ENCODE measurements at regions not wholly inside any gene's neighbourhood (a gene's known extent, or its start where the extent isn't known, plus 50 kb on each side); places are given as distances from the start of the nearest gene placed in this dataset.

GRCh38 chr14:45998554-45998953, 653.0 kb downstream of the RPL10L start:
- no peak for TF ChIP-seq ZFX (IDR thresholded peaks at IDR 0.05)
- TF ChIP-seq, protein P1, sequence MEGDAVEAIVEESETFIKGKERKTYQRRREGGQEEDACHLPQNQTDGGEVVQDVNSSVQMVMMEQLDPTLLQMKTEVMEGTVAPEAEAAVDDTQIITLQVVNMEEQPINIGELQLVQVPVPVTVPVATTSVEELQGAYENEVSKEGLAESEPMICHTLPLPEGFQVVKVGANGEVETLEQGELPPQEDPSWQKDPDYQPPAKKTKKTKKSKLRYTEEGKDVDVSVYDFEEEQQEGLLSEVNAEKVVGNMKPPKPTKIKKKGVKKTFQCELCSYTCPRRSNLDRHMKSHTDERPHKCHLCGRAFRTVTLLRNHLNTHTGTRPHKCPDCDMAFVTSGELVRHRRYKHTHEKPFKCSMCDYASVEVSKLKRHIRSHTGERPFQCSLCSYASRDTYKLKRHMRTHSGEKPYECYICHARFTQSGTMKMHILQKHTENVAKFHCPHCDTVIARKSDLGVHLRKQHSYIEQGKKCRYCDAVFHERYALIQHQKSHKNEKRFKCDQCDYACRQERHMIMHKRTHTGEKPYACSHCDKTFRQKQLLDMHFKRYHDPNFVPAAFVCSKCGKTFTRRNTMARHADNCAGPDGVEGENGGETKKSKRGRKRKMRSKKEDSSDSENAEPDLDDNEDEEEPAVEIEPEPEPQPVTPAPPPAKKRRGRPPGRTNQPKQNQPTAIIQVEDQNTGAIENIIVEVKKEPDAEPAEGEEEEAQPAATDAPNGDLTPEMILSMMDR (conservative IDR thresholded peaks at IDR 0.05) = no peak
- H3K27ac ChIP-seq = no peak overlapping the region

DNA sequence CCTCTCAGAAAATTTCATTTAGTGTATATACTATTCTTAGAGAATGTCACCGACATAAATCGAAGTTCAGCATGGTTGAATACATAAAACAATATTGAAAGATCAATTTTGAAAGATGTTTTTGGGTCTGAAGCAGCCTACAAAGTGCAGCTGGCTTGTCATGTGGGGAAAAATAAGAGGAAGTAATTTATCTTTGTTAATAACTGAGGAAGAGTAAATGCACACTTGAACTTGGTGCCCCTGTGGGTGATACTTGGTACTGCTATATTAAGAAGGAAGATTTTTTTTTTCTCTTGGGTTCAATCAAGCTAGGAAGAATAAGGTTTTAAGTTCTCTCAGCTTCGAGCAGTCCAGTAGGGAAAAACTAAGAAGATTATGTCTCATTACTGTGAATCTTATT, 661.3 kb downstream of the RPL10L start:
- H3K27ac ChIP-seq = no peak overlapping the region
- TF ChIP-seq, protein P1 (conservative IDR thresholded peaks at IDR 0.05) = peak; percentile 57
- no peak for TF ChIP-seq ZFX (IDR thresholded peaks at IDR 0.05)

DNA sequence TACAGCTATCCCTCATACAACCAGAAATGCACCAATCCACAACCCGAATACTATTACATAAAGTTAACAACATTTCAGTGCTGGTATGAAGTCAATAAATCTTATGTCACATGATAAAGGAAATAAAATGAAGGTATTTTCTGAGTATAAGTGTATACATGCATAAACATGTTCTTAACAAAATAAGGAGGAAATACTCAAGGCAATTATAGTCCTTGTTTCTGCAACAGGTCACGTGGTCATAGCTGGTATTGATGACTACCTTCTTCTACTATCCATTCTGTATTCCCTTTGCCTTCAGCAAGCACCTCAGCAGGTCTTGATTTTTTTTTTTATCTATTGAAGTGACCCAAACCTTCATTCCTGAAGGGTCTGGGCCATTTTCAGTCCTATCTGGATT, 675.6 kb downstream of the RPL10L start:
- TF ChIP-seq, protein P1 (conservative IDR thresholded peaks at IDR 0.05) = no peak
- H3K27ac ChIP-seq = no peak overlapping the region

- H3K27ac ChIP-seq = no peak overlapping the region
- TF ChIP-seq, protein P1 (conservative IDR thresholded peaks at IDR 0.05) = no peak
- TF ChIP-seq ZFX (IDR thresholded peaks at IDR 0.05) = no peak
Measured at GRCh38 chr14:45972416-45972815, 679.2 kb downstream of the RPL10L start.

DNA sequence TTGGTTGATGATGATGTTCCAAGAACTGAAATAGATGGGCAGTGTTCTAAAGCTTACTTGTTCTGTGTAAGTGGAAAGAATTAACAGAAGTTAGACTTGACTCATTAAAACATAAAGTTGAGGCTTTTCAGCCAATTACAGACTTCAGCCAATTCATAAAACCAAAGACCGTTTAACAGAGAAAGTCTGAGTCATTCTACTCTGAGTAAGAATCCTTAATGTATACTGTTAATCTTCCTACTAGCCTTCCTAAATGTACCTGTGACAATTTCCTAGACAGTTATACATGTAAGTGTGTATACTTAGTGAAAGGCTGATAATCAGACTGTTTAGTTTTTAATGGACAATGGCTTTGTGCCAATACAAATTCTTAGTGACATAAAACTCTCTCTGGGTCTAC, 681.0 kb downstream of the RPL10L start:
- TF ChIP-seq, protein P1 (conservative IDR thresholded peaks at IDR 0.05) = no peak
- TF ChIP-seq ZFX (IDR thresholded peaks at IDR 0.05) = no peak
- no peak overlapping the region for H3K27ac ChIP-seq

DNA sequence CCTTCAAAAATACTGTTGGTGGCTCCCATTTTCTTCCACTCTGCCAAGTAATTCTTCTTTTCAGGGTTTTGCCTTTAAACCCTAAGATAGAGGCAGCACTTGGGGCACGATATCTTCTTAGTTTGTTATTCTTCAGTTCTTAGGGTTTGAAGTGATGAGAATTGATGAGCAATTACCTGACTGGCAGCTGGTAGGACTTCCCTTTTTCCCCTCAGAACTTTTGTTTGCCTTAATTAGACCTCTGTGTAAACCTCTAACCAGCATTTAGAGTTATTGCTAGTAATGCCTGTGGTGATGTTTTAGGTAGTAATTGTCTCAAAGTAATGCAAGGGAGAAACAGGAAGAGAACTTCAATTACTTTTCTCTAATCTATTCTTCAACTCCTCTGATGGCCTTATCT, 683.5 kb downstream of the RPL10L start:
- H3K27ac ChIP-seq = no peak overlapping the region
- TF ChIP-seq, protein P1 (conservative IDR thresholded peaks at IDR 0.05) = no peak
- TF ChIP-seq ZFX (IDR thresholded peaks at IDR 0.05) = no peak

DNA sequence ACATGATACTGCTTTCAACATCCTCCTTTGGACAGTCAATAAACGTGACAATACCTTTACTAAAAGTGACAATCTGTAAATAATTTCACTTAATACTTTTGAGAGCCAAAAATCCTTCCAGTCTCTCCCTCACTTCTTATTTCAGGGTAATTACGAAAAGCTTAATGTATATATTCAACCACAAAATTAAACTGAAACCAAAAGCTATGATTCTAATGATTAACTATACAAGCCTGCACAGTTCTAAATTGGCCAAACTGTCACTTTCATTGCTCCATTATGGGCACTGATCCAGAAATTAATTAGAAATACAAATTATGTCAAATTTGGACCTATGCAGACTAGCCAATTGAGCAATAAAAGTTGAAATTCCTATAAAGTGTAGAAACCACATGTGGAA, 696.5 kb upstream of the MIS18BP1 start:
- no peak overlapping the region for H3K27ac ChIP-seq
- TF ChIP-seq, protein P1 (conservative IDR thresholded peaks at IDR 0.05) = no peak

Measured in C4-2B (cell line).